ENCODE measurements at regions not wholly inside any gene's neighbourhood (a gene's known extent, or its start where the extent isn't known, plus 50 kb on each side); places are given as distances from the start of the nearest gene placed in this dataset.

DNA sequence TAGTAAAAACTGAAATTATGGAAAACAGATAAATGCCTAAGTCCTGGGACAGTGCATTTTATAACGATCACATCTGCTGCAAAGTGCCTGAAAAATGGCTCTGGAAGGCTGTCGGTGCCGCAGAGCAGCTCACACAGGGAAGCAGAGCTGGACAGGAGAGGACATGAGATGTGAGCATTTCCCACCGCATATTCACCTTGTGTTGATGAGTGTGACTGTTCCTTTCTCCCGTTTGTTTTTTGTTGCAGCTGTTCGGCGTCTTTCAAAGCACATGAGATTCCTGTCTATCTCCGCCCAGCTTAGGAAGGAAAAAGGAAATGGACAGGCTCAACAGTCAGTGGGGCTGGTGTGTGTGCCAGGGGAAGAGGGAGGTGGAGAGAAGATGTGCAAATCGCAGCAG, 164.9 kb upstream of the SEMA6A start:
- TF ChIP-seq POLR2A (IDR thresholded peaks at IDR 0.05), result no peak
- TF ChIP-seq, protein P1, sequence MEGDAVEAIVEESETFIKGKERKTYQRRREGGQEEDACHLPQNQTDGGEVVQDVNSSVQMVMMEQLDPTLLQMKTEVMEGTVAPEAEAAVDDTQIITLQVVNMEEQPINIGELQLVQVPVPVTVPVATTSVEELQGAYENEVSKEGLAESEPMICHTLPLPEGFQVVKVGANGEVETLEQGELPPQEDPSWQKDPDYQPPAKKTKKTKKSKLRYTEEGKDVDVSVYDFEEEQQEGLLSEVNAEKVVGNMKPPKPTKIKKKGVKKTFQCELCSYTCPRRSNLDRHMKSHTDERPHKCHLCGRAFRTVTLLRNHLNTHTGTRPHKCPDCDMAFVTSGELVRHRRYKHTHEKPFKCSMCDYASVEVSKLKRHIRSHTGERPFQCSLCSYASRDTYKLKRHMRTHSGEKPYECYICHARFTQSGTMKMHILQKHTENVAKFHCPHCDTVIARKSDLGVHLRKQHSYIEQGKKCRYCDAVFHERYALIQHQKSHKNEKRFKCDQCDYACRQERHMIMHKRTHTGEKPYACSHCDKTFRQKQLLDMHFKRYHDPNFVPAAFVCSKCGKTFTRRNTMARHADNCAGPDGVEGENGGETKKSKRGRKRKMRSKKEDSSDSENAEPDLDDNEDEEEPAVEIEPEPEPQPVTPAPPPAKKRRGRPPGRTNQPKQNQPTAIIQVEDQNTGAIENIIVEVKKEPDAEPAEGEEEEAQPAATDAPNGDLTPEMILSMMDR (IDR thresholded peaks at IDR 0.05), result no peak

Measured in thyroid gland (tissue), 4 donors.